ENCODE measurements at regions not wholly inside any gene's neighbourhood (a gene's known extent, or its start where the extent isn't known, plus 50 kb on each side); places are given as distances from the start of the nearest gene placed in this dataset.

DNA sequence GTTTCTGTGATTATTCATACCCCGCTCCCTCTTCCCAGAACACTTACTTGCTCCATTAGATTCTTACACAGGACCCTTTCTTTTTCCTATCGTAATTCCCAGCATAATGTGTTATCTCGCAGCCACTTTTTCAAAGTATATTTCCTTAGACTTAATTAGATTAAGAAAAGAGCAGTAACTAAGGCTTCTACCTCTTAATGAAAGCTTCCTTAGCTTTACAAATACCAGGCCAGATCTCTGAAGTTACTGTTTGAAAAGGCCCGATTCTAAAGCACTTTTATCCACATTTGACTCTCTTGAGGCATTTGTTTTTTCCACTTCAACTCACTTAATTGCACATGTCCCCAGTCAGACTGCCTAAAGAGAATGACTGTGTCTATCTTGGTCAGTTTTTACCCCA, 1264.3 kb upstream of the ADGRL2 start:
- H3K4me1 ChIP-seq: no peaks in the 10 kb centered on the region
- H3K9me3 ChIP-seq: no peaks in the 10 kb centered on the region
- H3K27ac ChIP-seq: no peak overlapping the region
- TF ChIP-seq, protein P1, sequence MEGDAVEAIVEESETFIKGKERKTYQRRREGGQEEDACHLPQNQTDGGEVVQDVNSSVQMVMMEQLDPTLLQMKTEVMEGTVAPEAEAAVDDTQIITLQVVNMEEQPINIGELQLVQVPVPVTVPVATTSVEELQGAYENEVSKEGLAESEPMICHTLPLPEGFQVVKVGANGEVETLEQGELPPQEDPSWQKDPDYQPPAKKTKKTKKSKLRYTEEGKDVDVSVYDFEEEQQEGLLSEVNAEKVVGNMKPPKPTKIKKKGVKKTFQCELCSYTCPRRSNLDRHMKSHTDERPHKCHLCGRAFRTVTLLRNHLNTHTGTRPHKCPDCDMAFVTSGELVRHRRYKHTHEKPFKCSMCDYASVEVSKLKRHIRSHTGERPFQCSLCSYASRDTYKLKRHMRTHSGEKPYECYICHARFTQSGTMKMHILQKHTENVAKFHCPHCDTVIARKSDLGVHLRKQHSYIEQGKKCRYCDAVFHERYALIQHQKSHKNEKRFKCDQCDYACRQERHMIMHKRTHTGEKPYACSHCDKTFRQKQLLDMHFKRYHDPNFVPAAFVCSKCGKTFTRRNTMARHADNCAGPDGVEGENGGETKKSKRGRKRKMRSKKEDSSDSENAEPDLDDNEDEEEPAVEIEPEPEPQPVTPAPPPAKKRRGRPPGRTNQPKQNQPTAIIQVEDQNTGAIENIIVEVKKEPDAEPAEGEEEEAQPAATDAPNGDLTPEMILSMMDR (IDR thresholded peaks at IDR 0.05): no peak
- H3K4me3 ChIP-seq: no peak overlapping the region
- H3K36me3 ChIP-seq: no peaks in the 10 kb centered on the region
- no peaks in the 10 kb centered on the region for H3K27me3 ChIP-seq
- DNase-seq (ENCODE audit: low spot score): no peak

- Histone ChIP-seq H3K4me3 (no peak overlapping the region), H3K27me3 (no peaks in the 10 kb centered on the region), H3K27ac (no peak overlapping the region), H3K36me3 (no peaks in the 10 kb centered on the region), H3K9me3 (no peaks in the 10 kb centered on the region), H3K4me1 (no peaks in the 10 kb centered on the region)
- TF ChIP-seq, protein P1 (IDR thresholded peaks at IDR 0.05): no peak
- DNase-seq (ENCODE audit: low spot score): no peak
These were observed 1265.3 kb upstream of the ADGRL2 start for GRCh38 chr1:80535466-80535865.

GRCh38 chr1:80534606-80535360, 1266.0 kb upstream of the ADGRL2 start:
- Histone ChIP-seq H3K27me3 (no peaks in the 10 kb centered on the region), H3K4me3 (no peak overlapping the region), H3K27ac (no peak overlapping the region), H3K4me1 (no peaks in the 10 kb centered on the region), H3K9me3 (no peaks in the 10 kb centered on the region), H3K36me3 (no peaks in the 10 kb centered on the region)
- TF ChIP-seq, protein P1 (IDR thresholded peaks at IDR 0.05): no peak
- DNase-seq (ENCODE audit: low spot score): no peak

GRCh38 chr1:80533775-80534334, 1266.9 kb upstream of the ADGRL2 start:
- Histone ChIP-seq H3K27ac (peak overlapping the region in 1 of 2 donors; percentile 30), H3K4me3 (no peak overlapping the region), H3K36me3 (no peaks in the 10 kb centered on the region), H3K4me1 (no peaks in the 10 kb centered on the region), H3K9me3 (no peaks in the 10 kb centered on the region), H3K27me3 (no peaks in the 10 kb centered on the region)
- TF ChIP-seq, protein P1 (IDR thresholded peaks at IDR 0.05): no peak
- DNase-seq (ENCODE audit: low spot score): no peak

GRCh38 chr1:80533093-80533492, 1267.6 kb upstream of the ADGRL2 start:
- no peaks in the 10 kb centered on the region for H3K27me3 ChIP-seq
- DNase-seq (ENCODE audit: low spot score): no peak
- TF ChIP-seq, protein P1 (IDR thresholded peaks at IDR 0.05): no peak
- no peak overlapping the region for H3K4me3 ChIP-seq
- H3K36me3 ChIP-seq: no peaks in the 10 kb centered on the region
- peak overlapping the region in 1 of 2 donors; percentile 30 for H3K27ac ChIP-seq
- H3K4me1 ChIP-seq: no peaks in the 10 kb centered on the region
- H3K9me3 ChIP-seq: no peaks in the 10 kb centered on the region

Measured in right atrium auricular region (tissue), 2 donors.